CD14-positive monocyte (primary cell): ENCODE measurements at regions not wholly inside any gene's neighbourhood (a gene's known extent, or its start where the extent isn't known, plus 50 kb on each side); places are given as distances from the start of the nearest gene placed in this dataset.

Source experiments
- DNase-seq, 3 donors: peaks; one replicate each; pipeline ENCODE4 v3.0.0-alpha.2; 2011 to 2022
- H2AFZ ChIP-seq: 2 replicates; pipeline ENCODE4 v1.6.0; 2012; ENCODE audit warnings: mild to moderate bottlenecking, low read depth, low read length, inconsistent platforms; ENCODE audit not compliant: insufficient read depth, poor library complexity, severe bottlenecking
- H3K27ac ChIP-seq, 2 donors: 1 replicate in 1 of 2; 2 replicates in 1 of 2; pipeline ENCODE4 v1.5.1; 2012 to 2013; ENCODE audit warnings: low read length in 2 of 2, control low read depth in 1 of 2, inconsistent platforms in 1 of 2, low read depth in 1 of 2, mild to moderate bottlenecking in 1 of 2
- H3K27me3 ChIP-seq, 2 donors: one replicate each; pipeline versions ENCODE4 v1.6.0 to v1.6.1; 2011 to 2013; ENCODE audit warnings: low read length in 2 of 2; ENCODE audit not compliant: control insufficient read depth in 2 of 2, insufficient read depth in 2 of 2
- H3K36me3 ChIP-seq, 2 donors: replicated peaks in 1 of 2; 1 replicate in 1 of 2; 2 replicates in 1 of 2; pipeline versions ENCODE4 v1.5.1 to v1.6.1; 2012 to 2013; ENCODE audit warnings: low read length in 2 of 2, control low read depth in 1 of 2, inconsistent platforms in 1 of 2, mild to moderate bottlenecking in 1 of 2; ENCODE audit not compliant: insufficient read depth in 2 of 2, control insufficient read depth in 1 of 2
- H3K4me1 ChIP-seq, 2 donors: 1 replicate in 1 of 2; 2 replicates in 1 of 2; pipeline versions ENCODE4 v1.5.1 to v1.6.1; 2012 to 2013; ENCODE audit warnings: low read length in 2 of 2, control low read depth in 1 of 2, inconsistent platforms in 1 of 2, mild to moderate bottlenecking in 1 of 2, moderate library complexity in 1 of 2; ENCODE audit not compliant: insufficient read depth in 2 of 2, control insufficient read depth in 1 of 2
- H3K4me2 ChIP-seq: replicated peaks from 2 replicates; pipeline ENCODE3; 2012; ENCODE audit warnings: low read length, moderate library complexity, mild to moderate bottlenecking; ENCODE audit not compliant: poor library complexity, severe bottlenecking; ENCODE audit errors: extremely low read depth
- H3K4me3 ChIP-seq, 3 experiments: fragments of 200-600 bp in 1 of 3; sonication (generic) in 1 of 3; replicated peaks in 1 of 3; 1 replicate in 2 of 3; 2 replicates in 1 of 3; pipeline ENCODE4 v1.5.1; 2011 to 2013; ENCODE audit warnings: low read length in 3 of 3, mild to moderate bottlenecking in 3 of 3, control low read depth in 2 of 3, low read depth in 2 of 3, inconsistent platforms in 1 of 3, moderate library complexity in 1 of 3
- H3K79me2 ChIP-seq: 2 replicates; pipeline ENCODE4 v1.6.0; 2012; ENCODE audit warnings: mild to moderate bottlenecking, control low read depth, inconsistent platforms, low read length, moderate library complexity; ENCODE audit not compliant: insufficient read depth
- H3K9ac ChIP-seq: 2 replicates; pipeline ENCODE4 v1.6.0; 2017; ENCODE audit warnings: low read length, mild to moderate bottlenecking; ENCODE audit not compliant: insufficient read depth, poor library complexity, severe bottlenecking
- H3K9me3 ChIP-seq, 2 donors: replicated peaks in 1 of 2; 1 replicate in 1 of 2; 2 replicates in 1 of 2; pipeline versions ENCODE4 v1.5.1 to v1.6.1; 2012 to 2013; ENCODE audit warnings: low read length in 2 of 2, control low read depth in 1 of 2; ENCODE audit not compliant: control insufficient read depth in 1 of 2, insufficient read depth in 1 of 2
- H4K20me1 ChIP-seq: 2 replicates; pipeline ENCODE4 v1.6.0; 2012; ENCODE audit warnings: mild to moderate bottlenecking, low read length, control low read depth, moderate library complexity; ENCODE audit not compliant: insufficient read depth
- H3K27ac Mint-ChIP-seq, 7 donors: one replicate each; pipeline ENCODE4 v1.8.0; 2020; ENCODE audit warnings: mild to moderate bottlenecking in 7 of 7, mixed read lengths in 7 of 7, moderate library complexity in 6 of 7, inconsistent platforms in 2 of 7
- H3K27me3 Mint-ChIP-seq, 3 donors: one replicate each; pipeline ENCODE4 v1.8.0; 2021 to 2022; ENCODE audit warnings: low read depth in 3 of 3, mild to moderate bottlenecking in 3 of 3, mixed read lengths in 3 of 3, moderate library complexity in 3 of 3, inconsistent platforms in 1 of 3
- H3K36me3 Mint-ChIP-seq, 2 donors: one replicate each; pipeline ENCODE4 v1.8.0; 2020; ENCODE audit warnings: mixed read lengths in 2 of 2, inconsistent platforms in 1 of 2, mild to moderate bottlenecking in 1 of 2
- H3K4me1 Mint-ChIP-seq: one replicate; pipeline ENCODE4 v1.8.0; 2020; ENCODE audit warnings: mild to moderate bottlenecking, mixed read lengths
- H3K4me3 Mint-ChIP-seq, 2 donors: one replicate each; pipeline ENCODE4 v1.8.0; 2020; ENCODE audit warnings: mild to moderate bottlenecking in 2 of 2, mixed read lengths in 2 of 2, moderate library complexity in 1 of 2
- H3K9me3 Mint-ChIP-seq, 7 donors: one replicate each; pipeline ENCODE4 v1.8.0; 2020 to 2022; ENCODE audit warnings: mixed read lengths in 7 of 7, mild to moderate bottlenecking in 6 of 7, moderate library complexity in 6 of 7, inconsistent platforms in 2 of 7
- WGBS: methylation state at CpG from one replicate; pipeline ENCODE4 v1.1.5; 2013; ENCODE audit warnings: missing lambda C conversion rate; ENCODE audit not compliant: insufficient coverage; 5-methylcytosine and 5-hydroxymethylcytosine counted together
- intact Hi-C, 2 donors: fragments of 100-400 bp; cut with micrococcal nuclease; formaldehyde crosslinking; loops; one replicate each; pipeline versions ENCODE4 v1.15.0 to v1.15.1; 2023
- TF ChIP-seq, protein P1 (sequence below): fragments of 200-600 bp; IDR thresholded peaks from one replicate; pipeline ENCODE4 v1.8.0; 2022; ENCODE audit warnings: antibody characterized with exemption, mild to moderate bottlenecking

DNA sequence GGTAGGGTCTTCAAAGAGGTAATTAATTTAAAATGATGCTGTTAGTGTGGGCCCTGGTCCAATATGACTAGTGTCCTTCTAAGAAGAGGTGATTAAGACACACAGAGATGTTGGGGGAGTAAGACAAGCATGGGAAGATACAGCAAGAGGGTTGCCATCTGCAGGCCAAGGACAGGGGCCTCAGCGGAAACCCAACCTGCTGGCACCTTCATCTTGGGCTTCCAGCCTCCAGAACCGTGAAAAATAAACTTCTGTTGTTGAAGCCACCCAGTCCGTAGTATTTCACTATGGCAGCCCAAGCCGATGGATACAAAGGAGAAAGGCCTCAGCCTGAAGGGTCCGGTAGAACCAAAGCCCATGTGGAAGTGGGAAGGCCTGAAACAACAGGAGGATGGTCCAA, 161.7 kb upstream of the UBE2E1 start:
- no peaks in the 10 kb centered on the region for H3K79me2 ChIP-seq
- Mint-ChIP-seq H3K4me1 (peaks cover 4% of the 10 kb centered on the region), H3K27me3 (peaks cover 0 to 2% (median 0%) of the 10 kb centered on the region in 3 donors), H3K9me3 (peaks cover 0 to 3% (median 0%) of the 10 kb centered on the region in 7 donors), H3K4me3 (no peak overlapping the region), H3K27ac (no peak overlapping the region), H3K36me3 (no peaks in the 10 kb centered on the region)
- intact Hi-C loops = no loop called here
- no CpG with 5 or more reads among the region's 5 CpGs for whole genome bisulfite sequencing
- H2AFZ ChIP-seq = no peak overlapping the region
- H3K9ac ChIP-seq = no peak overlapping the region
- no peaks in the 10 kb centered on the region for H3K9me3 ChIP-seq
- no peak for DNase-seq
- TF ChIP-seq, protein P1, sequence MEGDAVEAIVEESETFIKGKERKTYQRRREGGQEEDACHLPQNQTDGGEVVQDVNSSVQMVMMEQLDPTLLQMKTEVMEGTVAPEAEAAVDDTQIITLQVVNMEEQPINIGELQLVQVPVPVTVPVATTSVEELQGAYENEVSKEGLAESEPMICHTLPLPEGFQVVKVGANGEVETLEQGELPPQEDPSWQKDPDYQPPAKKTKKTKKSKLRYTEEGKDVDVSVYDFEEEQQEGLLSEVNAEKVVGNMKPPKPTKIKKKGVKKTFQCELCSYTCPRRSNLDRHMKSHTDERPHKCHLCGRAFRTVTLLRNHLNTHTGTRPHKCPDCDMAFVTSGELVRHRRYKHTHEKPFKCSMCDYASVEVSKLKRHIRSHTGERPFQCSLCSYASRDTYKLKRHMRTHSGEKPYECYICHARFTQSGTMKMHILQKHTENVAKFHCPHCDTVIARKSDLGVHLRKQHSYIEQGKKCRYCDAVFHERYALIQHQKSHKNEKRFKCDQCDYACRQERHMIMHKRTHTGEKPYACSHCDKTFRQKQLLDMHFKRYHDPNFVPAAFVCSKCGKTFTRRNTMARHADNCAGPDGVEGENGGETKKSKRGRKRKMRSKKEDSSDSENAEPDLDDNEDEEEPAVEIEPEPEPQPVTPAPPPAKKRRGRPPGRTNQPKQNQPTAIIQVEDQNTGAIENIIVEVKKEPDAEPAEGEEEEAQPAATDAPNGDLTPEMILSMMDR = no peak
- H4K20me1 ChIP-seq = no peaks in the 10 kb centered on the region
- H3K4me3 ChIP-seq = no peak overlapping the region
- H3K27ac ChIP-seq = no peak overlapping the region
- H3K36me3 ChIP-seq = no peaks in the 10 kb centered on the region
- no peak overlapping the region for H3K4me2 ChIP-seq
- no peaks in the 10 kb centered on the region for H3K4me1 ChIP-seq
- no peaks in the 10 kb centered on the region for H3K27me3 ChIP-seq

DNA sequence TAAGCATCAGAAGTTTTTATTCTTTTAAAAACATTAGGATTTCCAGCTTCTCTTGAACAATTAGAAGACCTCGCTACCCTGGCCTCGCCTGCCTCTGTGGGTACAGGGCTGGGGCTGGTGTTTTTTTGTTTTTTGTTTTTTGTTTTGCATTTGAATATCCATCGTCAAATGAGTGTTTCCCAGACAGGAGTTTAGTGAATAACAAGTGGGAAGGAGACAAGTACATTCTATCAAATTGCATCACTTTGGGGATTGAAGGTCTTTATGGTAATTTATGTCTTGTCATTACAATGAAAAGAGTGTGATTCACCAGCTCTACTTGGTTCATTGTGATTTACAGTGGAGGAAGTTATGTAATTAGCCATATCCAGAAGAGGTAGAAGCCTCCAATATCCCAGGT, 161.1 kb upstream of the UBE2E1 start:
- no peak overlapping the region for H3K4me3 ChIP-seq
- Mint-ChIP-seq H3K4me1 (peaks cover 6% of the 10 kb centered on the region), H3K9me3 (peaks cover 0 to under 1% (median 0%) of the 10 kb centered on the region in 7 donors), H3K36me3 (no peaks in the 10 kb centered on the region), H3K27ac (no peak overlapping the region), H3K4me3 (no peak overlapping the region), H3K27me3 (peaks cover 0 to 2% (median 0%) of the 10 kb centered on the region in 3 donors)
- no peak overlapping the region for H3K27ac ChIP-seq
- DNase-seq = peak in 1 of 3 donors; percentile 19
- H3K4me2 ChIP-seq = no peak overlapping the region
- no peaks in the 10 kb centered on the region for H3K4me1 ChIP-seq
- no peaks in the 10 kb centered on the region for H3K27me3 ChIP-seq
- H3K36me3 ChIP-seq = no peaks in the 10 kb centered on the region
- H2AFZ ChIP-seq = no peak overlapping the region
- 100% methylated on average over 1 of the region's 3 CpGs for WGBS
- TF ChIP-seq, protein P1 = no peak
- H4K20me1 ChIP-seq = no peaks in the 10 kb centered on the region
- intact Hi-C loops = no loop called here
- no peaks in the 10 kb centered on the region for H3K9me3 ChIP-seq
- no peaks in the 10 kb centered on the region for H3K79me2 ChIP-seq
- no peak overlapping the region for H3K9ac ChIP-seq
